ENCODE measurements at regions not wholly inside any gene's neighbourhood (a gene's known extent, or its start where the extent isn't known, plus 50 kb on each side); places are given as distances from the start of the nearest gene placed in this dataset.
"Not testable (repeated sequence)": the region's sequence is repeated elsewhere in the genome, so short reads cannot be mapped to it uniquely, and the experiment has no call there.

DNA sequence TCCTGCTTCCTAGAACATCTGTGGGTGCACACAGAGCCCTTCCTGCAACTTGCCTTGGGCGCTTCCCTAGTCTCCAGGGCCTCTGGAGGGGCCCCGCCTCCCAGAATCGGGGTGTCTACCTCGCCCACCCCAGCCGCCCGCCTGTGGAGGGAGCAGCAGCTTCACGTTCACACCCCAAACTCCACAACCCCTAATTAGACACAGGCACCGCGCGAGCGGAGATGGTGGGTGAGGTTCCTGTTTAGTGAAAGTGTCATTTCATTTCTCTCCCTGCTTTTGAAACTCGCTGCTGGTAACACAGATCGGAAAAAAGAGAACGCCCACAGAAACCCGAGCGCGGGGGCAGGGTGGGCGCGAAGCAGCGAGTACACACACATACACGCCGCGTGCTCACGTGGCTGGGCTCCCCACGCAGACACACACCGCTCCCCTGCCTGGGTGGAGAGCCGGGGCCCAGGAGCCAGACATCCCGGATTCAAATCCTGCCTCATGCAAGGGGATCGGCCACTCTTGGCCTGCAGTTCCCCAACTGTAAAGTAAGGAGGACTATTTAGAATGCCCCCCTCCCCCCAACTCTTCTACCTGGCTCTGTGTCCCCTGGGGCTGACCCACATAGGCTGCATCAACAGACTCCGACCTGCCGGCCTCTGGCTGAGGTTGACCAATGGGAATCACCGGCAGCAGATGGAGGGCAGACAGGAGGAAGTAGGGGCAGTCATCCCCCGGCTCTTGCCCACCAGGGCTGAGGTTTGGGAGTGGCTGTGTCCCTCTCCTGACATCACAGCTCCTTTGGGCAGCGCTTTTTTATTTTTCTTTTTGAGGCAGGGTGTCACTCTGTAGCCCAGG is 79.2 kb upstream of the NCOR2 start:
- Histone ChIP-seq H3K27me3 (ENCODE audit: control insufficient read depth, insufficient read depth, low read length) (no peaks in the 10 kb centered on the region), H3K4me3 (ENCODE audit: low read depth, low read length) (no peak overlapping the region), H3K27ac (no peak overlapping the region), H3K36me3 (ENCODE audit: control insufficient read depth, insufficient read depth, low read length) (no peaks in the 10 kb centered on the region), H3K9ac (no peak overlapping the region), H3K4me2 (ENCODE audit: low read length) (no peak overlapping the region), H3K9me3 (ENCODE audit: control insufficient read depth, low read length) (no peaks in the 10 kb centered on the region), H3K79me2 (no peaks in the 10 kb centered on the region), H3K4me1 (no peaks in the 10 kb centered on the region), H2AFZ (no peak overlapping the region)
- TF ChIP-seq, protein P1, sequence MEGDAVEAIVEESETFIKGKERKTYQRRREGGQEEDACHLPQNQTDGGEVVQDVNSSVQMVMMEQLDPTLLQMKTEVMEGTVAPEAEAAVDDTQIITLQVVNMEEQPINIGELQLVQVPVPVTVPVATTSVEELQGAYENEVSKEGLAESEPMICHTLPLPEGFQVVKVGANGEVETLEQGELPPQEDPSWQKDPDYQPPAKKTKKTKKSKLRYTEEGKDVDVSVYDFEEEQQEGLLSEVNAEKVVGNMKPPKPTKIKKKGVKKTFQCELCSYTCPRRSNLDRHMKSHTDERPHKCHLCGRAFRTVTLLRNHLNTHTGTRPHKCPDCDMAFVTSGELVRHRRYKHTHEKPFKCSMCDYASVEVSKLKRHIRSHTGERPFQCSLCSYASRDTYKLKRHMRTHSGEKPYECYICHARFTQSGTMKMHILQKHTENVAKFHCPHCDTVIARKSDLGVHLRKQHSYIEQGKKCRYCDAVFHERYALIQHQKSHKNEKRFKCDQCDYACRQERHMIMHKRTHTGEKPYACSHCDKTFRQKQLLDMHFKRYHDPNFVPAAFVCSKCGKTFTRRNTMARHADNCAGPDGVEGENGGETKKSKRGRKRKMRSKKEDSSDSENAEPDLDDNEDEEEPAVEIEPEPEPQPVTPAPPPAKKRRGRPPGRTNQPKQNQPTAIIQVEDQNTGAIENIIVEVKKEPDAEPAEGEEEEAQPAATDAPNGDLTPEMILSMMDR (IDR thresholded peaks at IDR 0.05) = no peak

- no peaks in the 10 kb centered on the region for H3K9me3 ChIP-seq (ENCODE audit: control insufficient read depth, low read length)
- H3K4me3 ChIP-seq (ENCODE audit: low read depth, low read length) = no peak overlapping the region
These were observed 78.3 kb upstream of the NCOR2 start for GRCh38 chr12:124645530-124646244.

DNA sequence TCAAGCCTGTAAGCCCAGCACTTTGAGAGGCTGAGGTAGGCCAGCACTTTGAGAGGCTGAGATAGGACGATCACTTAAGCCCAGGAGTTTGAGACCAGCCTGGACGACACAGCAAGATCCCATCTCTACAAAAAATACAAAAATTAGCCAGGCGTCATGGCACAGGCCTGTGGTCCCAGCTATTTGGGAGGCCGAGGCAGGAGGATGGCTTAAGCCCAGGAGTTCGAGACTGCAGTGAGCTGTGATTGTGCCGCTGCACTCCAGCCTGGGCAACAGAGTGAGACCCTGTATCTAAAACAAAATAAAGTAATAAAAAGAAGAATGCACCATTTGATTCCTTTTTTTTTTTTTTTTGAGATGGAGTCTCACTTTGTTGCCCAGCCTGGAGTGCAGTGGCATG is 76.4 kb upstream of the NCOR2 start:
- H3K27ac ChIP-seq; H3K9ac ChIP-seq; H3K79me2 ChIP-seq; H3K9me3 ChIP-seq (ENCODE audit: control insufficient read depth, low read length); H3K4me3 ChIP-seq (ENCODE audit: low read depth, low read length); H3K4me1 ChIP-seq; H3K36me3 ChIP-seq (ENCODE audit: control insufficient read depth, insufficient read depth, low read length); H3K4me2 ChIP-seq (ENCODE audit: low read length); H2AFZ ChIP-seq; H3K27me3 ChIP-seq (ENCODE audit: control insufficient read depth, insufficient read depth, low read length): not testable (repeated sequence)

More at GRCh38 chr12:124645530-124646244, 78.3 kb upstream of the NCOR2 start:
- Histone ChIP-seq H3K9ac (no peak overlapping the region), H3K27ac (no peak overlapping the region), H3K4me2 (ENCODE audit: low read length) (no peak overlapping the region), H3K4me1 (no peaks in the 10 kb centered on the region), H3K36me3 (ENCODE audit: control insufficient read depth, insufficient read depth, low read length) (no peaks in the 10 kb centered on the region), H3K27me3 (ENCODE audit: control insufficient read depth, insufficient read depth, low read length) (no peaks in the 10 kb centered on the region), H2AFZ (no peak overlapping the region), H3K79me2 (no peaks in the 10 kb centered on the region)
- TF ChIP-seq, protein P1 (IDR thresholded peaks at IDR 0.05) = no peak

GRCh38 chr12:124642105-124642504 is 74.7 kb upstream of the NCOR2 start:
- no peaks in the 10 kb centered on the region for H3K79me2 ChIP-seq
- H3K9ac ChIP-seq = no peak overlapping the region
- no peaks in the 10 kb centered on the region for H3K36me3 ChIP-seq (ENCODE audit: control insufficient read depth, insufficient read depth, low read length)
- no peak overlapping the region for H3K27ac ChIP-seq
- TF ChIP-seq, protein P1 (IDR thresholded peaks at IDR 0.05) = no peak
- no peaks in the 10 kb centered on the region for H3K27me3 ChIP-seq (ENCODE audit: control insufficient read depth, insufficient read depth, low read length)
- H3K4me1 ChIP-seq = no peaks in the 10 kb centered on the region
- no peak overlapping the region for H3K4me2 ChIP-seq (ENCODE audit: low read length)
- H3K9me3 ChIP-seq (ENCODE audit: control insufficient read depth, low read length) = no peaks in the 10 kb centered on the region
- H2AFZ ChIP-seq = no peak overlapping the region
- H3K4me3 ChIP-seq (ENCODE audit: low read depth, low read length) = no peak overlapping the region

- Histone ChIP-seq H3K4me1 (no peaks in the 10 kb centered on the region), H2AFZ (no peak overlapping the region), H3K27me3 (ENCODE audit: control insufficient read depth, insufficient read depth, low read length) (no peaks in the 10 kb centered on the region), H3K9ac (no peak overlapping the region), H3K36me3 (ENCODE audit: control insufficient read depth, insufficient read depth, low read length) (no peaks in the 10 kb centered on the region), H3K4me3 (ENCODE audit: low read depth, low read length) (no peak overlapping the region), H3K9me3 (ENCODE audit: control insufficient read depth, low read length) (no peaks in the 10 kb centered on the region), H3K27ac (no peak overlapping the region), H3K4me2 (ENCODE audit: low read length) (no peak overlapping the region), H3K79me2 (no peaks in the 10 kb centered on the region)
- TF ChIP-seq, protein P1 (IDR thresholded peaks at IDR 0.05) = no peak
These were observed 74.2 kb upstream of the NCOR2 start for GRCh38 chr12:124641591-124641990.
